OCI-LY7 (cell line): ENCODE measurements at regions not wholly inside any gene's neighbourhood (a gene's known extent, or its start where the extent isn't known, plus 50 kb on each side); places are given as distances from the start of the nearest gene placed in this dataset.

Source experiments
- BruUV-seq: library from RNA; stranded (reverse); fragments of 400-500 nt; replicated peaks from 2 replicates; lab custom pipeline; 2021; lab: Mats Ljungman, UMichigan
- CTCF ChIA-PET: fragments of 300-600 bp; sonication (Branson Sonifier 250); formaldehyde crosslinking; loops from one replicate; lab custom pipeline; 2022; ENCODE audit warnings: antibody characterized with exemption; ENCODE audit not compliant: unreplicated experiment; lab: Charles Lee
- POLR2A ChIA-PET: fragments of 300-600 bp; sonication (Branson Sonifier 250); formaldehyde crosslinking; loops from one replicate; lab custom pipeline; 2022; ENCODE audit warnings: antibody characterized with exemption; lab: Charles Lee
- DNase-seq: peaks from one replicate; pipeline ENCODE4 v3.0.0-alpha.2; 2015; ENCODE audit warnings: low spot score
- H2AFZ ChIP-seq: fragments of 200-600 bp; sonication (generic), shearing (Covaris generic); 2 replicates; pipeline ENCODE4 v1.6.1; 2014; ENCODE audit warnings: mild to moderate bottlenecking, antibody characterized with exemption, low read length, moderate library complexity
- H3K27ac ChIP-seq: fragments of 200-600 bp; sonication (generic); 2 replicates; pipeline ENCODE4 v1.5.1; 2014; ENCODE audit warnings: mixed run types, low read depth, mild to moderate bottlenecking, moderate library complexity, low read length, inconsistent platforms; ENCODE audit not compliant: poor library complexity, severe bottlenecking
- H3K36me3 ChIP-seq: fragments of 200-600 bp; sonication (generic); 2 replicates; pipeline ENCODE4 v1.6.1; 2014; ENCODE audit warnings: mild to moderate bottlenecking, antibody characterized with exemption, low read length, moderate library complexity, mixed read lengths; ENCODE audit not compliant: insufficient read depth
- H3K4me1 ChIP-seq: fragments of 200-600 bp; sonication (generic); 2 replicates; pipeline ENCODE4 v1.5.1; 2014; ENCODE audit warnings: mild to moderate bottlenecking, low read length; ENCODE audit not compliant: insufficient read depth, poor library complexity, severe bottlenecking
- H3K4me2 ChIP-seq: fragments of 200-600 bp; sonication (generic); 2 replicates; pipeline ENCODE4 v1.6.1; 2014; ENCODE audit warnings: mild to moderate bottlenecking, low read length
- H3K4me3 ChIP-seq: fragments of 200-600 bp; sonication (generic); 2 replicates; pipeline ENCODE4 v1.5.1; 2014; ENCODE audit warnings: mild to moderate bottlenecking, low read depth, low read length; ENCODE audit not compliant: poor library complexity, severe bottlenecking
- H3K79me2 ChIP-seq: fragments of 200-600 bp; sonication (generic); 2 replicates; pipeline ENCODE4 v1.6.1; 2016; ENCODE audit warnings: low read depth, mild to moderate bottlenecking, low read length, moderate library complexity, mixed read lengths; ENCODE audit not compliant: insufficient read depth
- H3K9me2 ChIP-seq: fragments of 200-600 bp; sonication (generic); 2 replicates; pipeline ENCODE4 v1.6.1; 2016; ENCODE audit warnings: mild to moderate bottlenecking, low read length, mixed read lengths; ENCODE audit not compliant: insufficient read depth
- H3K9me3 ChIP-seq: fragments of 200-600 bp; sonication (generic); 2 replicates; pipeline ENCODE4 v1.6.1; 2014; ENCODE audit warnings: mild to moderate bottlenecking, mixed run types, low read length, mixed read lengths
- H4K20me1 ChIP-seq: fragments of 200-600 bp; sonication (generic); 2 replicates; pipeline ENCODE4 v1.6.1; 2014; ENCODE audit warnings: mild to moderate bottlenecking, antibody characterized with exemption, low read length, moderate library complexity, mixed read lengths; ENCODE audit not compliant: insufficient read depth
- EZH2phosphoT487 ChIP-seq: fragments of 200-600 bp; sonication (generic); IDR thresholded peaks from 2 replicates; pipeline ENCODE4 v1.6.1; 2018; ENCODE audit warnings: low read depth, borderline replicate concordance, mild to moderate bottlenecking, mixed run types, antibody characterized with exemption, low read length, moderate library complexity, mixed read lengths
- intact Hi-C: fragments of 100-400 bp; cut with micrococcal nuclease; formaldehyde crosslinking; loops from one replicate; pipeline ENCODE4 v1.10.0; 2022; ENCODE audit not compliant: unreplicated experiment
- TF ChIP-seq, protein P1 (sequence below): fragments of 200-600 bp; sonication (generic); conservative IDR thresholded peaks from 2 replicates; pipeline ENCODE4 v1.5.1; 2014; ENCODE audit warnings: mild to moderate bottlenecking, antibody characterized with exemption, low read length, moderate library complexity, mixed read lengths

DNA sequence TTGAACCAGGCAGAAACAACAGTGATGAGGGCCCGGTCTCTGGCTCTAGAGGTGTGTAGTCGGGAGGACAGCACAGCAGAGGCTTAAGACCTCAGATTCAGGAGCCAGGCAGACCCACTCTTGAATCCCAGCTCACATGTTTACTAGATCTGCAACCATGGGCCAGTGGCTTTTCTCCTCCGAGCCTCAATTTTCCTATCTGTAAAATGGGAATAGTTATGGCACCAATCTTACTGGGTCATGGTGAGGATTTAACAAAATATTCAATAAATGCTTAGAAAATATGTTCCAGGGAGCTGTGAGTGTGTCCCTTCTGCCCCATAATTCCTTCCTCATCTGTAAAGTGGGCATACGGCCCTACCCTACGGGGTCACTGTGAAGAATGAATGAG lies 506.9 kb downstream of the SHQ1 start:
- Histone ChIP-seq H3K4me2 (no peak overlapping the region), H3K4me3 (no peak overlapping the region), H3K4me1 (no peaks in the 10 kb centered on the region), H3K27ac (no peak overlapping the region), H3K9me3 (no peaks in the 10 kb centered on the region), H3K36me3 (no peaks in the 10 kb centered on the region), H3K9me2 (no peaks in the 10 kb centered on the region), H4K20me1 (no peaks in the 10 kb centered on the region), H3K79me2 (no peaks in the 10 kb centered on the region), H2AFZ (no peak overlapping the region)
- ChIA-PET POLR2A (interaction anchor here (0.6 to 1.1 kb wide), 2 partner anchors 53 to 342 kb away, joined by 3 read pairs; no protein-coding TSS in a partner anchor), CTCF (no interaction called here)
- no TSS peak for BruUV-seq
- intact Hi-C loops = no loop called here
- TF ChIP-seq EZH2phosphoT487 = no peak
- TF ChIP-seq, protein P1, sequence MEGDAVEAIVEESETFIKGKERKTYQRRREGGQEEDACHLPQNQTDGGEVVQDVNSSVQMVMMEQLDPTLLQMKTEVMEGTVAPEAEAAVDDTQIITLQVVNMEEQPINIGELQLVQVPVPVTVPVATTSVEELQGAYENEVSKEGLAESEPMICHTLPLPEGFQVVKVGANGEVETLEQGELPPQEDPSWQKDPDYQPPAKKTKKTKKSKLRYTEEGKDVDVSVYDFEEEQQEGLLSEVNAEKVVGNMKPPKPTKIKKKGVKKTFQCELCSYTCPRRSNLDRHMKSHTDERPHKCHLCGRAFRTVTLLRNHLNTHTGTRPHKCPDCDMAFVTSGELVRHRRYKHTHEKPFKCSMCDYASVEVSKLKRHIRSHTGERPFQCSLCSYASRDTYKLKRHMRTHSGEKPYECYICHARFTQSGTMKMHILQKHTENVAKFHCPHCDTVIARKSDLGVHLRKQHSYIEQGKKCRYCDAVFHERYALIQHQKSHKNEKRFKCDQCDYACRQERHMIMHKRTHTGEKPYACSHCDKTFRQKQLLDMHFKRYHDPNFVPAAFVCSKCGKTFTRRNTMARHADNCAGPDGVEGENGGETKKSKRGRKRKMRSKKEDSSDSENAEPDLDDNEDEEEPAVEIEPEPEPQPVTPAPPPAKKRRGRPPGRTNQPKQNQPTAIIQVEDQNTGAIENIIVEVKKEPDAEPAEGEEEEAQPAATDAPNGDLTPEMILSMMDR = no peak
- DNase-seq = no peak

DNA sequence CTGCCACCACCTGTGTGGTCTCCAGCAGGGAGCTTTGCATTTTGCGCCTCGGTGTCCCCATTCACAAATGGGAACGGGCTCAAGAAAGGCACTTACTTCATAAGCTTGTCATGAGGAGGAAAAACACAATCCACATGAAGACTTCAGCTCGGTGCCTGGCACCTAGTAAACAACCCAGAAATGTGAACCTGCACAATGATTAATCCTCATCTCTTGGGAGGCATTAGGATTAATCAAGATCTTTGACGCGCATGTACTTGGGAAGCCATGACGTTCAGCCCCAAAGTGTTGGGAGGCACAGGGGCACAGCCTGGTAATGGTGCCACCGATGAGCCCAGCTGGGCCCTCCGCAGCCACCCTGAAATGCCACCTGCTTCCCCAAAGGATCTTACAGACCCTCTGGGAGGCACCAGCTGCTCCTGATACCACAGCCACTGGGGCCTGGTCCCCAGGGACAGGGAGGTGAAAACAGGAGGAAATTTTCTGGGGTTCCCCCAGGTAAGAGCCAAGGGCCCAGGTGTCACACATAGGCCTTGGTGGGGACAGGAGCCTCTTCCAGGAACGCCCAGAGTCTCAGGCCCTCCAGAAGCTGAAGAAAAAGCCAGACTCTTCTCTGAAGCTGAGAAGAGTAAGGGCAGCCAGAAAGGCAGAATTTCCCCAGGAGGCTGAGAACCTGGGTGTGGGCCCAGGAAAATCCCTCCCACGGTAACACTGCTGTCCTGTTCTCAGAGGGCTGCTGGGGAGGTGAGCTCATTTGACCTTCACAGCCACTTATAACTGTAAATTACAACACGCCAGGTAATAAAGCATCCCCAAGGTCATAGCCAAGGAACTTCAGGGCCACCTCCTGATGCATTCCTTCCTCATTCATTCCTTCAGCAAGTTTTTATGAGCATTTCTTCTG lies 507.5 kb downstream of the SHQ1 start:
- intact Hi-C loops = no loop called here
- no peaks in the 10 kb centered on the region for H3K79me2 ChIP-seq
- no peak overlapping the region for H3K4me3 ChIP-seq
- no peaks in the 10 kb centered on the region for H3K36me3 ChIP-seq
- no peaks in the 10 kb centered on the region for H3K4me1 ChIP-seq
- H3K27ac ChIP-seq = no peak overlapping the region
- CTCF ChIA-PET = no interaction called here
- BruUV-seq = no TSS peak
- H3K4me2 ChIP-seq = no peak overlapping the region
- H2AFZ ChIP-seq = no peak overlapping the region
- DNase-seq = no peak
- no peaks in the 10 kb centered on the region for H3K9me2 ChIP-seq
- TF ChIP-seq, protein P1 = no peak
- TF ChIP-seq EZH2phosphoT487 = no peak
- H4K20me1 ChIP-seq = no peaks in the 10 kb centered on the region
- POLR2A ChIA-PET = interaction anchor here (0.5 to 1.1 kb wide), 3 partner anchors 52 to 577 kb away, joined by 3 to 5 read pairs (median 3); no protein-coding TSS in a partner anchor
- H3K9me3 ChIP-seq = no peaks in the 10 kb centered on the region

DNA sequence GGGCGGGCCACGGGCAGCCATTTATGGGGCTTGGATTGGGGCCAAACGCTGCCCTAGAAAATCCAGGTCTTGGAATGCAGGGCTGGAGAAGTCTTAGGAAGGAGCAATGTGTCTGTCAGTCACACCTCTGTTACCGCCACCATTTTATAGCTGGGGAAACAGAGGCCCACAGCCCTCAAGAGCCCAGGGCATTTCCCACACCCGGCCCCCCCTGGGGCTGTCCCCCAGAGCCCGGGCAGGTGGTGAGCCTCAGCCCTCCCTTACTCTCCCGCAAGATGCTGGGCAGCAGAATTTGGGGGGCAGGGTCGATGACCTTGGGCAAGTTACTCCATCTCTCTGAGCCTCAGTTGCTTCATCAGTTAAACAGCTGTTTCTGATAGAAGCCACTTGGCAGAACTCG lies 508.2 kb downstream of the SHQ1 start:
- CTCF ChIA-PET = no interaction called here
- Histone ChIP-seq H3K4me1 (no peaks in the 10 kb centered on the region), H3K4me3 (no peak overlapping the region), H3K9me3 (no peaks in the 10 kb centered on the region), H3K36me3 (no peaks in the 10 kb centered on the region), H3K79me2 (no peaks in the 10 kb centered on the region), H4K20me1 (no peaks in the 10 kb centered on the region), H3K27ac (no peak overlapping the region), H3K9me2 (no peaks in the 10 kb centered on the region), H3K4me2 (no peak overlapping the region), H2AFZ (no peak overlapping the region)
- DNase-seq = no peak
- TF ChIP-seq EZH2phosphoT487 = no peak
- TF ChIP-seq, protein P1 = no peak
- POLR2A ChIA-PET = interaction anchor here (0.5 kb wide), 1 partner anchor 576 kb away, joined by 5 read pairs; no protein-coding TSS in a partner anchor
- BruUV-seq = no TSS peak
- intact Hi-C loops = no loop called here
